Anterior cingulate cortex (tissue), 58 donors: ENCODE measurements at regions not wholly inside any gene's neighbourhood (a gene's known extent, or its start where the extent isn't known, plus 50 kb on each side); places are given as distances from the start of the nearest gene placed in this dataset.
"Not testable (repeated sequence)": the region's sequence is repeated elsewhere in the genome, so short reads cannot be mapped to it uniquely, and the experiment has no call there.

Source experiments
- DNase-seq, 58 donors: peaks; one replicate each; lab custom pipeline; 2025; lab: John Stamatoyannopoulos, UW

DNA sequence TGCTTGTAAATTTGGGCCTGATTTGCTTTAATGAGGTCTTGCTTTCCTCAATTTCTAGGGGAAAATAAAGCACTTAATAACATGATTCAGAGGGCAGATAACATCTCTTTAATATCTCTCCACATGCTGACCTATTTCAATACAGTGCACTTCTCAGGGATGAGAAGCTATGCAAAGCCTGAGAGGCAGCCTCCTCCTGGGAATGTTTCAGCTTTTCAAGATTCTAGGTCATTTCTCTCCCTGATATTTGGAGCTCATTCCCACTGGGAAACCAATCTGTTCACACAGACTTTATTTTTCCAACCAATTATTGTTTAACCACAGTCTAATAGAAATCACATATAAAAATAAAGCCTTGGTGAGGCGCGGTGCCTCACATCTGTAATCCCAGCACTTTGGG is 67.0 kb upstream of the LSAMP start:
- DNase-seq, result no peak

DNA sequence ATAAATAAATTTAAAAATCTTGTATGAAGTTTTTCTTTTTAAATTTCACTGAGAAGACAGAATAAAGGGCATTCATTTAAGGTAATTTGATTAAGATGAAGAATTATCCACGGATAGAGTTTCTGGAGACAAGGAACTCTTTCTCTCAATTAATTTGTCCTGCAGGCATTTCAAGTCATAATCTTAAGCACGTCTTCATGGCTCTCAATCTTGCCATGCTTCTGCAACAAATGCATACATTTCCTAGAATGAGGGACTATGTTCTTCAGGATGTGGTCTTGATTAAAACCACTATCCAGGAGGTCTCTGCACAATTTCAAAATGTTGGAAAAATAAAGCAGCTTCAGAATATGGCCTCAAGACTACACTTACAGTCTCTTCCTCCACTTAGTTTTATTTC is 67.6 kb upstream of the LSAMP start:
- DNase-seq, result no peak

DNA sequence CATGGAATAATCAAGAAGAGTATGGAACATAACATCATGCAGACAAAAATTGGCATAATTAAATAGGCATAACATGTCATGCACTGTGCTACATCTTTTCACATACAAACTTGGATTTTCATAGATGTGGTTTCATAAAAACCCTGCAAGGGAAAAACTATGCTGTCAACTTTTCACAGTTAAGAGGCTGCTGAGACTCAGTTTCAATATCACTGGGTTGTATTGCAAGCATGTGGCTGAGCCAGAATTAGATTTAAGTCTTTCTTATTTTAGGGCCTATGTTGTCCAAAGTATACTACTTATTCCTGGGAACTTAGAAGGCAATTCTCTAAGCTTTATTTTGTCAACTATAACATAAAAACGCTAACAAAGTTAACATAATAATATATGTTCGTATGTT is 70.7 kb upstream of the LSAMP start:
- DNase-seq, result no peak

DNA sequence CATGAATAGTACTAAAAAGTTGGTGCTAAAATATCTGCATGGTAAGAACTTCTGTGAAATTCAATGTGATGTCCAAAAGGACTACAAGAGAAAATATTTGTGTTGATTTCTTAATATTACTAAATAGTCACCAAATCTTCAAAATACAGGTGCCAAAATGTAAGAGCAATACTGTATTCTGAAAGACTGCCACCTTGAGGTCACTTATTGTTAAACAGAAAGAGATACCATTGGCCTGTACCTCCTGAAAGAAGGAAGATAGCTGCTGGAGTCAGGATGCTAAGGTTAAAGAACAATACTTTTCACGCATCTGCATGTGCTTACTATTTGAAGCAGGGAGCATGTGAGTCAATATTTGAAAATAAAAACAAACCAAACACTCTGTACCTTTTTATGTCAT is 72.0 kb upstream of the LSAMP start:
- no peak for DNase-seq

DNA sequence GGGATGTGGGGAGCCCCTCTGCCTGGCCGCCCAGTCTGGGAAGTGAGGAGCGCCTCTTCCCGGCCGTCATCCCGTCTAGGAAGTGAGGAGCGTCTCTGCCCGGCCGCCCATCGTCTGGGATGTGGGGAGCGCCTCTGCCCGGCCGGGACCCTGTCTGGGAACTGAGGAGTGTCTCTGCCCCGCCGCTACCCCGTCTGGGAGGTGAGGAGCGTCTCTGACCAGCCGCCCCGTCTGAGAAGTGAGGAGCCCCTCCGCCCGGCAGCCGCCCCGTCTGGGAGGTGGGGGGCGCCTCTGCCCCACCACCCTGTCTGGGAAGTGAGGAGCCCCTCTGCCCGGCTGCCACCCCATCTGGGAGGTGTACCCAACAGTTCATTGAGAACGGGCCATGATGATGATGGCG is 73.8 kb upstream of the LSAMP start:
- not testable (repeated sequence) for DNase-seq

DNA sequence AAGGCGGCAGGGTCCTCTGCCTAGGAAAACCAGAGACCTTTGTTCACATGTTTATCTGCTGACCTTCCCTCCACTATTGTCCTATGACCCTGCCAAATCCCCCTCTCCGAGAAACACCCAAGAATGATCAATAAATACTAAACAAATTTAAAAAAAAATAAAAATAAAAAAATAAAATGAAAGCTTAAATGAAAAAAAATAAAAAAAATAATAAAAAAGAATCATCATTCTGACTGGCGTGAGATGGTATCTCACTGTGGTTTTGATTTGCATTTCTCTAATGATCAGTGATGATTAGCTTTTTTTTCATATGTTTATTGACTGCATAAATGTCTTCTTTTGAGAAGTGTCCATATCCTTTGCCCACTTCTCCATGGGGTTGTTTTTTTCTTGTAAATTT is 74.5 kb upstream of the LSAMP start:
- not testable (repeated sequence) for DNase-seq

DNA sequence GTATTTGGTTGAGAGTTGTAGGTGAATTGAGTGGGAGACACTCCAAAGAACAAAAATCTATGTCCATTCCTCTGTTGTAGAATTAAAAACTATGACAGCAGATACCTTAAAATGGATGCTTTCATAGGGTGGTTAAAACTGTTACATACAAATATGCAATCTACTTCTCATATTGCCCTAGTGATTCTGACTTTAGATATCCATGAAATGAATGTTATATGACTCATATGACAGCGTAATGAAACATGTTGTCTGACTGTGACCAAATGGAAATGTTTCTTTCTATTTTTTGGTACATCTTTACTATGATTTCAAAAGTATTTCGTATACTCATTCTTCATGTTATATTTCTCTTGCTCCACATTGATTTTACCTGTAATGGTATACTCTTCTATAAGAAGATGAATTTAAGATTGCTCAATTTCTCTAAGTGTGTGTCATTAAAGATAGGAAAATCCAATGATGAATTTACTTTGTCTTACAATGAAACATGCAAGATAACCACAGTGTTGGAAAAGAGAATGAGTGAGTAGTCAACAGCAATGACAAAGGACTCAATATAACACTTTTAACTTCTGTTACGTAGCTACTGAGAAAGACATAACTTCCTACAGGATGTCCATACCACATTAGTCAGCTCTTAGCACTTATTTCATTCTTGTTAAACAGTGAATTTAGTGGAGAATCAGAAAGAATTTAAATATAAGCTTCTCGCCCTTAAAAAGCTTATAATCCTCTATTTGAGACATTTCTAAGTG is 79.3 kb upstream of the LSAMP start:
- no peak for DNase-seq

DNA sequence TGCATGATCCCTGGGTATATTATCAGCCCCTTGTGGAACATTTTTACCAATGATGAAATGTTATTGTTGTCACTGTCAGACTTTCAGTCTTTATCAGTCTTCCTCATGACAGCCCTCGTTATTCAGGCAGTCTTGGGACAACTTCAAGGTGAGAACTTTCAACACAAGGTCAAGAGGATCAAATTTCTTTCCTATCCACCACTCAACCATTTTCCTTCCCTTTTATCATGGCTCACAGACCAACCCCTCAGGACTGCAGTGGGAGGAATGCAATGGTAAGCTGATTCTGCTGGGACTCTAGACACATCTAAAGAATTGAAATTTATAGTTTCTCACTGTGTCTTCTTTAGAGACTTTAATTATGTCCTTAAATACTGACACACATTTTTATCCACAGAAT is 107.0 kb upstream of the LSAMP start:
- DNase-seq, result no peak

DNA sequence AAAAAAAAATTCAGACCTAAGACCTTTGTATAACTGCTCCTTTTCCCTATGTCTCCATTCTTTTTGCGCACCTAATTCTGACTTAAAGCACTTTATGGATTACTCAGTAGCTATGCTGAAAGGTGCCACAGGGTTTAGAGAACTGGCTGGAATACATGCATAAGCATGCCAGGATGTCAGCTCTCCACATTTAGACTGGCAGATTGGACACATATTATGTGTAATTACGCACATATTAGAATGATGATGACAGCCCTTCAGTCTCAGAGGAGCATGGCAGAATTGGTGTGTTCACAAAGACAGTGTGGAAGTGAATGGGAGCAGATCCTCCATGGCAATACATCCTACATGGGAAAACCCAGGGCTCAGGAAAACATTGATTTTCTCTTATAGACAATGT is 108.1 kb upstream of the LSAMP start:
- no peak for DNase-seq

DNA sequence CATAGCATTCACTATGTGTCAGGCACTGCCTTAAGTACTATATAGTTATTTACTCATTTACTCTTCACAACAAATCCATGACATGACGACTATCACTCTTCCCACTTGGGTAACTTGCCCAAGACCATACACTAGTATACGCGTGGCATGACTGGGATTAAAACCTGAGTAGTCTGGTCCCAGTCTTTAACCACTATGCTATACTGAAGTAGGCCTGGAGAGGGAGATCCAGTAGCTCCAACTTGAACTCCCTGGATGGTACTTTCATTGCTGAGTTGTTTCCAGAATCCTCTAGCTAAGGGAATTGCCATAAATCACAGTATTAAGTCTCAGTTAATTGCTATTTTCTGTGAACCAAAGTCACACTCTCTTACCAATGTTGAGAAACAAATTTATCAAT is 116.2 kb upstream of the LSAMP start:
- DNase-seq, result no peak

DNA sequence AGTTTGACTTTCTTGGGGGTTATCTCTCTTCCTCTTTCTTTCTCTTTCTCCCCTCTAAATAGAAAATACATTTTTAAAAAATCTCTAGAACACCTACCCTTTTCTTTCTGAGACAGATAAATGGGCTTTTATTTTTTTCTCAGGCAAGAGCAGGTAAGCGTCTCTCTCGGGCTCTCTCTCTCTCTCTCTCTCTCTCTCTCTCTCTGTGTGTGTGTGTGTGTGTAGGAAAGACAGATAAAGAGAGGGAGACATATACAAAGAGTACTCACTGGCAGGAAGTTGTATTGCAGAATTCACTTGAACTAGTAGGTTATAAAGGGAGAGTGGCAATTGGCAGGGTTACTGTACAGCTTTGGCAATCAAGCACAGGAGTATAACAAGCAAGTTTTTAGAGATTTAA is 118.1 kb upstream of the LSAMP start:
- DNase-seq, result no peak

DNA sequence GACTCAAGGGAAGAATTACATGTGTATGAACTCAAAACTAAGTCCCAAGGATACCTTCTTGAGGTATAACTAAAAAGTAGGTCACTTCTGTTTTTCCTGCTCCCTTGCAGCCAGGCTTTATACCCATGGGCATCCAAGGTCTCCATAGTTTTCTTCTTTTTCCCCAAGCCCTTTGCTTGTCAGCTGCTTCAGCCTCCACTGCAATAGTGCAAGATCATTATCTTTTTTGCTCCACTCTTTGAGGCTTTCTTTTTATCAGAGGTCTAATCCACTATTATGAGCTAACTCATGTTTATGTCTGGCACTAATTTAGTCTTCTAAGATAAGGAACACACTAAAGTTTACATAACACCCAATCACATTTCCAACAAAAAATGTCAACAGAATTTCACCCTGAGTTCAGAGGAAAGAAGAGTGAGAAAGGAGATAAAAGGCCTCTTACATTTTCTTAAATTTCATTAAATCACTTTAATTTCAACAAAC is 121.2 kb upstream of the LSAMP start:
- no peak for DNase-seq

DNA sequence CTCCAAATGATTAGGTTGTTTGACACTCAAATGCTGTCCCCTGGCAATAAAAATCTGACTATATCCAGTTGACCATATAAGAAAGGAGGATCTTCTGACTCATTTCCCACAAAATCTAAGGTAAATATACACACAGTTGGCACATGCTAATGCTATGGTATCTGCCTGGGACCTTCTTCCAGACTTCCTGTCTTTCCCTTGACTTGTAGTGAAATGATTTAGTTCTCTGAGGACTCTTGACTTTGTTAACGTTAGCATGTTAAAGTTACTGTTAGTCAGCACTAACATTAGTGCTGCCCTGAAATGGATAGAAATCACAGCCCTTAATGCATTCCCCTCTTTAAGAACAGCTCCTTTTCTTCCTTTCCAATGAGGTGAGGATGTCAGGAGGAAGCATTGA is 124.3 kb upstream of the LSAMP start:
- DNase-seq, result no peak

DNA sequence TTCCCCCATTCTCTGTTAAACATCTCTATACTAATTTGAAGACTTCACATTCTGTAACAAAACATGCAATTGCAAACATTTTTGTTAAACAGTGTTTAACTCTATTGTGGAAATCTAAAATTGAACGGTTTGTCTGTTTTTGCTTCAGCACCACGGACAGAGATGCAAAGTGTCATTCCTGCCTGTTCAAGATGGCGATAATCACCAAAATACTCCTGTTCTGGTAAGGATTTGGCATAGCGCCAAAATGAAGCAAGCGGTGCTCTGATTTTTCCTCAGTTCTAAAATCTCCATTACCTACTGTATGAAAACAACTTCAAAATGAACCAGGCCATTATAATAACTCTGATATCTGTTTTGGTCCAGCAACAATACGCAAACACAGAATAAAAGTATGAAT is 129.7 kb upstream of the TUSC7 start:
- no peak for DNase-seq

DNA sequence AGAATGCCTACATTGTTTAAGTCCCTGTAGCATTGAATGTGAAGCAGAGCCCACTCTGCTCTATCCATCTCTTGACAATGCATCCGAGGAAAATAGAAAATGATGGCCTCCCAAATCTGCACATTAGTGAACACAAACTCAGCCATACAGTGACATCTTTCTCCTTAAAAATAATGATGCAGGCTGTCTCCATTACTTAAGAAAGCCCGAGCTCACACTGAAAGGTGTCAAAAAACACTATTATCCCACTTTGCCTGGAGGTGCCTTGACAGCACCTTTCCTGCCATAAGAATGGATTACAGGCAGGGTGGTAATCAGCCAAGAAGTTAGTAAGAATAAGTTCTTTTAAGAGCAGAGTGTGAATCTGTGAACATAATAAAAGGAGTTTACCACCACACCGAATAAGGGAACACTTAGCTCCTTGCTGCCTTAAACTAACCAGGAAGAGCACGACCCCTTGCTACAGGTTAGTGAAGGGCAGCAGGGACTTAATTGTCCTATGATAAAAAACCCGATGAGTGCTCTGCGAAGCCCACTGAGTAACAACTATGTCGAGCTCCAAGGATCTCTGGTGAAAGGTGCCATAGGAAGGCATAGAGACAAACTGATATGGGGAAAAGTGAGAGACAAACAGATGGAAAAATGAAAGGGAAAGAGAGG is 123.2 kb upstream of the TUSC7 start:
- DNase-seq, result no peak

DNA sequence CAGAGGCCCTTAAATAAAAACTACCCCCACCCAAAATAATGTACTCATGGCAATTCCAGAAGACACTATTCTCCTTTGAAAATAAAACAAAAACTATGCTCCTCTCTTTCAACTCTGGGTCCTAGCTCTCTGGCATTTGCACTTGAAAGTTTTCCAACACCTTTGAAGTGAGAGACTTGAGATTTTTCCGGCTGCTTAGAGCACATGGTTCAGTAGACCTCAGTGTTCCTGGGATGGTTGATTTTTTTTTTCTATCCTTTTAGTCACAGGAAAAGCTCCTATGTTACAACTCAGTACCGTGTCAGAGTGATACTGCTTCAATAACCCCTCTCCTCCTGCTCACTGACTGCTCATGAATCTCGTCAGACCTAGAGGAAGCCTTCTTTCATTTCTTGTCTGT is 118.3 kb upstream of the TUSC7 start:
- DNase-seq, result no peak

DNA sequence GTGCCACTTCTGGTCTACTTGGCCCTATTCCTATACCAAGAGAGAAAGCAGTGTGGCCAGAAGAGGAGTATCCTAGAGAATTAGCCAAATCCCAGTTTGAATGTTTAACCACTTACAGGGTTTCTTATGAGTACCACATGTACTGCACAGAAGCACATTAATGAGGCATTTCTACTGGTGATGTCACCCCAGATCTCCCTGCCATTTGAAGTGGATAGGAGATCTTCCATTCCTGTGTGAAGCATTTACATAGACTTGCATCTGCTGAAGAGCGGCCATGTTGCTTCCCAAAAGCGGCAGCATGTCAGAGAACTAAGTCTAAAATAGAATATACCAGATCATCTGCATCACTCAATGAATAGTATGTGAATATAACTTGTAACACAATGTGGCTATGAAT is 108.4 kb upstream of the TUSC7 start:
- DNase-seq, result no peak

DNA sequence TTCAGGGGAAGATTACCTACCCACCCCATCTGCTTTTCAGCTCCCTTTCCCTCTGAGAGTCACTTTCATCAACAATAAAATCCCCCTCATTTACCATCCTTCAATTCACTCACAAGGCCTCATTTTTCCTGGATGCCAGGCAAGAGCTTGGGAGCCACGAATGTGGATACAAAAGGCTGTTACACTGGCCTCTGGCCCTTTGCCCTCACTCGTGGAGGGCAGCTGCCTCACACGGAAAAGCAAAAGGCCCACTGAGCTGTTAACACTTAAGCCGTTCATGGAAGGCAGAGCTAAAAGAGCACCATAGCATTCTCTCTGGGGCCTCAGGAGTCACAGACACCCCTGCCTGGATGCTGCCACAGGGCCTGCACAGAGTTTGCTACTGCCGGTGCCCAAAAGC is 102.4 kb upstream of the TUSC7 start:
- peak in 24 of 58 donors; percentile 1 to 39 (median 6) for DNase-seq

DNA sequence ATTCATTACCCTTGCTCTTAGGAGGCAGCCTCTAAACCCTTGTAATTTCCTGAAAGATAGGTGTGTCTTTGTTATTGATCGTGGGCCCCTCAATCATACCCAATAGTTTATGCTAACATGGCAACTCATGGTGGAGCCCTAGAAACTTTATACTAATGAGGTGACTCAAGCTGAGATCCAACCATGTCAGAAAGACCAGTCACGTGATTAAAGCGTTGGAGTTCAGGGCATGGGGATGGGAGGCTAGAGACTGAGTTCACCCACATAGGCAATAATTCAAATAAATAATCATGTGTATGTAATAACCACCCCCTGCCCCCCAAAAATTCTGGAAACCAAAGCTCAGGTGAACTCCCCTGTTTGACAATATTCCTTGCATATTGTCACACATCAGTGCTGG is 99.5 kb upstream of the TUSC7 start:
- no peak for DNase-seq

DNA sequence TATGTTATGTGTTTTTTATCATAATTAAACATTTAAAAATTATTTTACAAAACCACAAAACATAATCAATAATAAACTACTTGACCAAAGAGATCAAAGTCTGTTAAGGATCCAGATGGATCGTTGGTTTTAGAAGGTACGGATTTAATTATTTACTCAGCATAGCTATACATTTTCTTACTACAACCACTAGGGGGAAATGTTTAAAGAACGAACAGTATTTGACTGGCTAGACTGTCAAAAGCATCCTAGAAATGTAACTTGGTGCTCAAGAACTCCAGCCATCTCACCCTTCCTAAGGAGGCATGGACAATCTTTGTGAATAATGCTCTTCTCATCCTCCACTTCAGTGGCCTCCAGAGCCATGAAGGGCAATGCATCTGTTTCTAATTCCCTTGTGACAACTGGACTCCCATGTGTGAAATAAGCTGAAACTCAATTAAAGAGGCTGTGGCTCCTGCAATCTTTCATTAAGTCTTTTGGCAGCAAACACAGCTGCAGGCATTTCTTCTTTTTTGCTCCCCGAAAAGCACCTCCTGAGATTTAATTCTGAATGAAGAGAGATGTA is 94.7 kb upstream of the TUSC7 start:
- no peak for DNase-seq

DNA sequence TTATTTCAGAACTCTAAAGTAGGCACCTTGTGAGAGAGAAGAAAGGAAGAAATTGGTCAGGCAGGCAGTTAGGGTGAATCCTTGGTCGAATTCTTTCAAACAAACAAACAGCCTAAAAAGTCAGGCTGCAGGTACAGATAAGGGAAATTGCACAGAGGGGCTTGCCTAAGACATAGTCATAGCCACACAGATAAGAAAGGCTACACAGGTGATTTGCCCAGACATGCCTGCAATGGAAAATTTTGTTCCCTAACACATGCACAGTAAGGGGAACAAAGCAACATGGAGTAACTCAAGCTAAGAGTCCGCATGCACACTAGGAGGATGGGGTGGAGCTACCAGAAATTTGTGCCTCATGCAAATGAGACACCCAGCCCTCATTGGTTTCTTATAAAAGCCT is 91.4 kb upstream of the TUSC7 start:
- no peak for DNase-seq

DNA sequence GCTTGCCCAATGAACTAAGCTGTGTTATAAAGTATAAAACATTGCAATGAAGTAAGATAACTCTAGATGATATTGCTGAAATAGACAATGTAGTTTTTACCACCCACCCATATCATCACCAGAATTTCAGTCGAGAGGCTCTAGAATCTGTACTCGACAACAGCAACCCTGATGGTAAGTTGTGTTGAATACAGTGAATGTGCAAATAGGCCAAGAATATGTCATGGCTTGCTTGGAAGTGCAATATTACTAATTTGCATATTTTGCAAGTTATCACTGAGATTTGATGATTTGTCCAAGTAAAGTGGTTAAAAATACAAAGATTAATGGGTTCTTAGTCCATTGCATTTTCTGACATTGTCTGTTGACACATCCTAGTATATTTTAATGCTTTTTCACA is 90.6 kb upstream of the TUSC7 start:
- DNase-seq, result no peak
